GM23338 (cell line): ENCODE measurements at regions not wholly inside any gene's neighbourhood (a gene's known extent, or its start where the extent isn't known, plus 50 kb on each side); places are given as distances from the start of the nearest gene placed in this dataset.

ENCODE experiments used
- ATAC-seq: fragments of 200-7000 bp; cut with Tn5 transposase; 3 replicates; pipeline ENCODE4 v1.9.1; 2020
- DNase-seq: peaks from one replicate; pipeline ENCODE4 v3.0.0-alpha.2; 2015; ENCODE audit warnings: low spot score
- H2AFZ ChIP-seq: fragments of 200-600 bp; sonication (generic); 2 replicates; pipeline ENCODE4 v1.8.0; 2016; ENCODE audit warnings: antibody characterized with exemption, mild to moderate bottlenecking, moderate library complexity
- H3F3A ChIP-seq: fragments of 200-600 bp; sonication (generic); replicated peaks from 2 replicates; pipeline ENCODE4 v1.8.0; 2017; ENCODE audit warnings: antibody characterized with exemption, mixed run types, low read depth
- H3K27ac ChIP-seq: fragments of 200-600 bp; sonication (generic); 2 replicates; pipeline ENCODE4 v1.6.1; 2016; ENCODE audit warnings: low read depth
- H3K27me3 ChIP-seq: fragments of 200-600 bp; sonication (generic); 2 replicates; pipeline ENCODE4 v1.8.0; 2016; ENCODE audit warnings: mild to moderate bottlenecking, mixed run types, moderate library complexity; ENCODE audit not compliant: insufficient read depth
- H3K36me3 ChIP-seq: fragments of 200-600 bp; sonication (generic); 2 replicates; pipeline ENCODE4 v1.8.0; 2016; ENCODE audit warnings: mild to moderate bottlenecking; ENCODE audit not compliant: insufficient read depth
- H3K4me1 ChIP-seq: fragments of 200-600 bp; sonication (generic); 2 replicates; pipeline ENCODE4 v1.8.0; 2016; ENCODE audit warnings: mild to moderate bottlenecking, moderate library complexity; ENCODE audit not compliant: insufficient read depth
- H3K4me2 ChIP-seq: fragments of 200-600 bp; sonication (generic); 2 replicates; pipeline ENCODE4 v1.7.1; 2017; ENCODE audit warnings: mixed run types
- H3K4me3 ChIP-seq: fragments of 200-600 bp; sonication (generic); 2 replicates; pipeline ENCODE4 v1.6.1; 2016; ENCODE audit warnings: mixed run types
- H3K79me2 ChIP-seq: fragments of 200-600 bp; sonication (generic); replicated peaks from 2 replicates; pipeline ENCODE4 v1.8.0; 2017; ENCODE audit warnings: mild to moderate bottlenecking; ENCODE audit not compliant: insufficient read depth
- H3K9me2 ChIP-seq: fragments of 200-600 bp; sonication (generic); 2 replicates; pipeline ENCODE4 v1.8.0; 2017; ENCODE audit not compliant: insufficient read depth
- H4K20me1 ChIP-seq: fragments of 200-600 bp; sonication (generic); replicated peaks from 2 replicates; pipeline ENCODE4 v1.8.0; 2017; ENCODE audit warnings: mild to moderate bottlenecking; ENCODE audit not compliant: insufficient read depth
- H3K27ac Mint-ChIP-seq: 2 replicates; pipeline ENCODE4 v1.8.0; 2020; ENCODE audit warnings: inconsistent platforms, mild to moderate bottlenecking, moderate library complexity, mixed read lengths
- H3K27me3 Mint-ChIP-seq: 3 replicates; pipeline ENCODE4 v1.8.0; 2022; ENCODE audit warnings: low read depth, mild to moderate bottlenecking, moderate library complexity, mixed read lengths, inconsistent platforms; ENCODE audit not compliant: insufficient read depth, poor library complexity
- H3K36me3 Mint-ChIP-seq: 3 replicates; pipeline ENCODE4 v1.8.0; 2021; ENCODE audit warnings: low read depth, mild to moderate bottlenecking, inconsistent platforms, moderate library complexity, mixed read lengths
- H3K4me1 Mint-ChIP-seq: 3 replicates; pipeline ENCODE4 v1.8.0; 2020; ENCODE audit warnings: mild to moderate bottlenecking, inconsistent platforms, mixed read lengths
- H3K4me3 Mint-ChIP-seq: 3 replicates; pipeline ENCODE4 v1.8.0; 2021; ENCODE audit warnings: moderate library complexity, mild to moderate bottlenecking, inconsistent platforms, mixed read lengths
- H3K9me3 Mint-ChIP-seq: 3 replicates; pipeline ENCODE4 v1.8.0; 2020; ENCODE audit warnings: moderate library complexity, mild to moderate bottlenecking, inconsistent platforms, mixed read lengths
- CREB1 ChIP-seq: fragments of 250-450 bp; sonication (Bioruptor Pico); IDR thresholded peaks from 2 replicates; pipeline ENCODE4 v1.5.0; 2020; ENCODE audit warnings: low read depth, mild to moderate bottlenecking, moderate library complexity
- CTCF ChIP-seq, 2 experiments: fragments of 200-600 bp in 1 of 2; sonication (generic) in 1 of 2; conservative IDR thresholded peaks; 2 replicates each; pipeline versions ENCODE4 v1.5.1 to v1.6.1; 2016 to 2017; ENCODE audit warnings: antibody characterized with exemption in 2 of 2, low read depth in 2 of 2, mild to moderate bottlenecking in 2 of 2, moderate library complexity in 1 of 2
- ETS1 ChIP-seq: IDR thresholded peaks from 2 replicates; pipeline ENCODE4 v1.6.1; 2016; ENCODE audit warnings: antibody characterized with exemption
- EZH2 ChIP-seq: fragments of 200-600 bp; sonication (generic); IDR thresholded peaks from one replicate; pipeline ENCODE4 v1.8.0; 2017; ENCODE audit warnings: antibody characterized with exemption, mild to moderate bottlenecking, low read depth; ENCODE audit not compliant: unreplicated experiment
- EZH2phosphoT487 ChIP-seq: fragments of 200-600 bp; sonication (generic); IDR thresholded peaks from one replicate; pipeline ENCODE4 v1.8.1; 2018; ENCODE audit warnings: antibody characterized with exemption; ENCODE audit not compliant: unreplicated experiment
- JUNB ChIP-seq: IDR thresholded peaks from one replicate; pipeline ENCODE4 v1.6.1; 2016; ENCODE audit warnings: antibody characterized with exemption; ENCODE audit not compliant: unreplicated experiment
- NANOG ChIP-seq: IDR thresholded peaks from 2 replicates; pipeline ENCODE4 v1.6.1; 2016; ENCODE audit warnings: antibody characterized with exemption, borderline replicate concordance
- POLR2AphosphoS5 ChIP-seq: IDR thresholded peaks from 2 replicates; pipeline ENCODE4 v1.6.1; 2016; ENCODE audit warnings: antibody characterized with exemption, low read depth
- STAT1 ChIP-seq: IDR thresholded peaks from one replicate; pipeline ENCODE4 v1.6.1; 2016; ENCODE audit warnings: antibody characterized with exemption; ENCODE audit not compliant: unreplicated experiment
- ZNF114 ChIP-seq: fragments of 250-450 bp; sonication (Bioruptor Pico); IDR thresholded peaks from 2 replicates; pipeline ENCODE4 v1.5.0; 2020; ENCODE audit warnings: mild to moderate bottlenecking, moderate library complexity
- ZNF331 ChIP-seq: fragments of 250-450 bp; sonication (Bioruptor Pico); IDR thresholded peaks from 2 replicates; pipeline ENCODE4 v1.5.0; 2020; ENCODE audit warnings: low read depth, mild to moderate bottlenecking, moderate library complexity
- ZNF462 ChIP-seq: fragments of 250-450 bp; sonication (Bioruptor Pico); IDR thresholded peaks from 2 replicates; pipeline ENCODE4 v1.5.0; 2020; ENCODE audit warnings: mild to moderate bottlenecking, moderate library complexity
- TF ChIP-seq, protein P1 (sequence below): IDR thresholded peaks from one replicate; pipeline ENCODE4 v1.6.1; 2018; ENCODE audit warnings: antibody characterized with exemption; ENCODE audit not compliant: unreplicated experiment

- ATAC-seq (no peak), DNase-seq (no peak)
- Histone ChIP-seq H2AFZ (no peak overlapping the region), H3K4me3 (no peak overlapping the region), H3K4me1 (peaks cover 8% of the 10 kb centered on the region; the same call in 1 of the 2 replicates), H3K36me3 (no peaks in the 10 kb centered on the region), H3K27ac (no peak overlapping the region), H3F3A (no peaks in the 10 kb centered on the region), H3K4me2 (no peak overlapping the region), H3K79me2 (no peaks in the 10 kb centered on the region), H3K27me3 (no peaks in the 10 kb centered on the region), H3K9me2 (peaks cover 5% of the 10 kb centered on the region; the same call in 1 of the 2 replicates), H4K20me1 (no peaks in the 10 kb centered on the region)
- H3K4me1 Mint-ChIP-seq = peaks cover 10% of the 10 kb centered on the region
- H3K9me3 Mint-ChIP-seq = peaks cover 11% of the 10 kb centered on the region; the same call in 2 of the 3 replicates
- H3K27me3 Mint-ChIP-seq = peaks cover 4% of the 10 kb centered on the region
- H3K4me3 Mint-ChIP-seq = no peak overlapping the region
- H3K27ac Mint-ChIP-seq = no peak overlapping the region
- no peaks in the 10 kb centered on the region for H3K36me3 Mint-ChIP-seq
- TF ChIP-seq, protein P1, sequence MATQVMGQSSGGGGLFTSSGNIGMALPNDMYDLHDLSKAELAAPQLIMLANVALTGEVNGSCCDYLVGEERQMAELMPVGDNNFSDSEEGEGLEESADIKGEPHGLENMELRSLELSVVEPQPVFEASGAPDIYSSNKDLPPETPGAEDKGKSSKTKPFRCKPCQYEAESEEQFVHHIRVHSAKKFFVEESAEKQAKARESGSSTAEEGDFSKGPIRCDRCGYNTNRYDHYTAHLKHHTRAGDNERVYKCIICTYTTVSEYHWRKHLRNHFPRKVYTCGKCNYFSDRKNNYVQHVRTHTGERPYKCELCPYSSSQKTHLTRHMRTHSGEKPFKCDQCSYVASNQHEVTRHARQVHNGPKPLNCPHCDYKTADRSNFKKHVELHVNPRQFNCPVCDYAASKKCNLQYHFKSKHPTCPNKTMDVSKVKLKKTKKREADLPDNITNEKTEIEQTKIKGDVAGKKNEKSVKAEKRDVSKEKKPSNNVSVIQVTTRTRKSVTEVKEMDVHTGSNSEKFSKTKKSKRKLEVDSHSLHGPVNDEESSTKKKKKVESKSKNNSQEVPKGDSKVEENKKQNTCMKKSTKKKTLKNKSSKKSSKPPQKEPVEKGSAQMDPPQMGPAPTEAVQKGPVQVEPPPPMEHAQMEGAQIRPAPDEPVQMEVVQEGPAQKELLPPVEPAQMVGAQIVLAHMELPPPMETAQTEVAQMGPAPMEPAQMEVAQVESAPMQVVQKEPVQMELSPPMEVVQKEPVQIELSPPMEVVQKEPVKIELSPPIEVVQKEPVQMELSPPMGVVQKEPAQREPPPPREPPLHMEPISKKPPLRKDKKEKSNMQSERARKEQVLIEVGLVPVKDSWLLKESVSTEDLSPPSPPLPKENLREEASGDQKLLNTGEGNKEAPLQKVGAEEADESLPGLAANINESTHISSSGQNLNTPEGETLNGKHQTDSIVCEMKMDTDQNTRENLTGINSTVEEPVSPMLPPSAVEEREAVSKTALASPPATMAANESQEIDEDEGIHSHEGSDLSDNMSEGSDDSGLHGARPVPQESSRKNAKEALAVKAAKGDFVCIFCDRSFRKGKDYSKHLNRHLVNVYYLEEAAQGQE = no peak
- TF ChIP-seq JUNB (no peak), CTCF (conservative IDR thresholded peaks at IDR 0.05; ENCODE audit: low read depth in 2 of 2) (no peak), ETS1 (no peak), ZNF114 (no peak), ZNF462 (CRISPR knock-in tag) (no peak), EZH2 (no peak), STAT1 (no peak), ZNF331 (CRISPR knock-in tag) (no peak), EZH2phosphoT487 (no peak), NANOG (no peak), CREB1 (CRISPR knock-in tag) (no peak), POLR2AphosphoS5 (no peak)
These were observed 77.4 kb upstream of the TMPO start for GRCh38 chr12:98437806-98438595.
